Activated CD4-positive, alpha-beta T cell treated with anti-CD3 and anti-CD28 coated beads for 48 hours (primary cell): ENCODE measurements at regions not wholly inside any gene's neighbourhood (a gene's known extent, or its start where the extent isn't known, plus 50 kb on each side); places are given as distances from the start of the nearest gene placed in this dataset.

Experiments
- DNase-seq: peaks from one replicate; pipeline ENCODE4 v3.0.0-alpha.2; 2020

- DNase-seq = no peak
Observed at GRCh38 chr7:79862447-79863210, 272.0 kb upstream of the GNAI1 start.

DNA sequence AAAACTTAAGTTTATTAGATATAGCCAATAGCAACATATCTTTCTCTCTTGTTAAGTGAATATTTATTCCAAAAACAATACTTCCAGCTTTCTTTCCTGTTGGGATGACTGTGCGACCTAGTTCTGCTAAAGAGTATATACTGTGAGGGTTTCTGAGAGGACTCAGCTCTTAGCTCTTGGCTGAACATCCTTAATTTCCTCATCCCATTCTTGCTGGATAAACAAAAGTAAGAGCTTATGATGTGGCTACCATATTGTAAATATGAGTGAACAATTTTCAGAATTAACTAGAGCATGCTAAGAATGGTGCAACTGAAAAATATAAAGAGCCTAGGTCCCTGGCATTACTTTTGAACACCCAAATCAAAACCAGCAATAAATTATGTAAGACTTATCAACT lies 279.5 kb upstream of the GNAI1 start:
- no peak for DNase-seq

- DNase-seq = no peak
Observed at GRCh38 chr7:79854621-79855020, 280.0 kb upstream of the GNAI1 start.

DNA sequence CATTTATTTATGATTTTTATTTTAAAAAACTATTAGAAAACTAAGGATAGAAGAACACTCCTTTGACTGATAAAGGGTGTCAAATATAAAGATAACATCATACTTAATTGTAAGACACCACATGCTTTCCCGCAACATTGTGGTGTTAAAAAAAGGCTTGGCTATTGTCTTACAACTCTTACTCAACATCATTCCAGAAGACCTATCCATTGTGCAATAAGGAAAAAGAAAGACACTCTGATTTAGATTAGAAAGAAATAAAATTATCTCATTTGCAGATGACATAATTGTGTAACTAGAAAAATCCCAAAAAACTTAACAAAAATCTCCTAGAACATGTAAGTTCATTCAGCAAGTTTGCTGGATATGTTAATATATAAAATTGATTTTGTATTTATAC lies 296.7 kb upstream of the GNAI1 start:
- DNase-seq = no peak

- no peak for DNase-seq
Observed at GRCh38 chr7:79833616-79834015, 301.0 kb upstream of the GNAI1 start.

GRCh38 chr7:79828866-79829265 lies 305.8 kb upstream of the GNAI1 start:
- no peak for DNase-seq

- DNase-seq = no peak
Observed at GRCh38 chr7:79823246-79823951, 311.2 kb upstream of the GNAI1 start.

- DNase-seq = no peak
Observed at GRCh38 chr7:79822620-79823240, 311.9 kb upstream of the GNAI1 start.

GRCh38 chr7:79820387-79820786 lies 314.2 kb upstream of the GNAI1 start:
- DNase-seq = no peak

GRCh38 chr7:79810916-79811315 lies 323.7 kb upstream of the GNAI1 start:
- DNase-seq = no peak

DNA sequence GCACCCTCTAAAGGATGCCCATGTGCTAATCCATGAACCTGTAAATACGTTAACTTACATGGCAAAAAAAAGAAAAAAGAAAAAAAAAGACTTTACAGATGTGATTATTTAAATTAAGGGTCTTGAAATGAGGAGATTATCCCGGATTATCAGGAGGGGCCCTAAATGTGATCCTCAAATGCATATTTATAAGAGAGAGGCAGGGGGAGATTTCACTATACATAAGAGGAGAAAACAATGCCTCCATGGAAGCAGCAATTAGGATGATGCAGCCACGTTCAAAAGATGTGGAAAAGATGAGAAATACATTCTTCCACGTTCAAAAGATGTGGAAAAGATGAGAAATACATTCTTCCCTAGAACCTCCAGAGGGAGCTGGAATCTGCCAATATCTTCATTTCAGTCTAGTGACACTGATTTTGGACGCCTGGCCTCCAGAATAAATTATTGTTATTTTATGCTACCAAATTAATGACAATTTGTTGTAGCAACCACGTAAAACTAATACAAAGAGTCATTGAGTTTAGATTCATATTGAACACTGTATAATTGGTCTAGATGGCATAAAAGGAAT lies 328.4 kb upstream of the GNAI1 start:
- no peak for DNase-seq

GRCh38 chr7:79790656-79791262 lies 337.3 kb upstream of the MAGI2 start:
- no peak for DNase-seq

- DNase-seq = no peak
Observed at GRCh38 chr7:79789584-79790345, 336.3 kb upstream of the MAGI2 start.

DNA sequence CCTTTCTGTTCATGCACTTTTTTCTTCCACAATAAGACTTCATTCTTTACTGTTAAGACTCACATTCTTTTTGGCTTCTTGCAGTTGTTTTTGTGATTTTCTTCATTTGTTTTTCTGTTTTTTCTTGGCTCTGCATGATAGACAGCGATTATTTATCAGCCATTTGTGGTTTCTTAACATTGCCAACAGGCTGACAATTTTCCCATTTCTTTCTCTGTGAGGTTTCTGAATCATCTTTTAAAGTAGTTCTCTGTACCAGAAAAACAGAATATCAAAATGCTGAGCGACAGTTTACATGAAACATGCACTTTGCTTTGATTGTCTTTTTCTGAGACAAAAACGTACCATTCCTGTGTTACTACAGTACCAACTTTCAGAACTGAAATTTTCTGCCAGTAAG lies 334.2 kb upstream of the MAGI2 start:
- no peak for DNase-seq

DNA sequence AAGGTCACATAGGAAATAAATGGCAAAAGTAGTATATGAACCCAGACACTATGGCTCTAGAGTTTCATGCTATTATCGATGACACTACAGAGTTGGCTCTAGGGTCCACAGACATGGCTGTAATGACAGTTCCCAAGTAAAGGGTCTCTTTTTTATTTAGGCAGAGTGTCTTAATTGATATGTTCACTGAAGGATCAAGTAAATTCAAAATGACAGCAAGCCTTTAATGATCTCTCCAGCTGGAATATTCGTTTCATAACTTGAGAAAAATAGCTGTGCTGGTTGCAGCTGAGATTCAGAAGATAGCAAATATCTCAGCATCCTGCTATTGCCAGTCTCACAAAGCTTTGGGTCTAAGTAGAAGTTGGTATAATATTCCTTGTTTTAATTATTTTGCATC lies 333.6 kb upstream of the MAGI2 start:
- no peak for DNase-seq

DNA sequence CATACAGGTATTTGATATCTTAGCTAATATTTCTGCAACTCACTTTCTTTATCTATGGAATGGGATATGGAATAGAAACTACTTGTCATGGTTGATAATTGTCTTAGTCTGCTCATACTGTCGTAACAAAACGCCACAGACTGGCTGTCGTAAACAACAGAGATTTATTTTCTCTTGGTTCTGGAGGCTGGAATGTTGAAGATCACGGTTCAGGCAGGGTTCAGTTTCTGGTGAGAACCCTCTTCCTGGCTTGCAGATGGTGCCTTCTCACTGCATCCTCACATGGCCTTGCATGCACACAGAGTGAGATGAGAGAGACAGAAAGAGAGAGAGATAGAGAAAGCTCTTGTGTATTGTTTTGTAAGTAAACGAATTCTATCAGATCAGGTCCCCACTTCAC lies 332.7 kb upstream of the MAGI2 start:
- no peak for DNase-seq

- DNase-seq = no peak
Observed at GRCh38 chr7:79785556-79785955, 332.1 kb upstream of the MAGI2 start.

DNA sequence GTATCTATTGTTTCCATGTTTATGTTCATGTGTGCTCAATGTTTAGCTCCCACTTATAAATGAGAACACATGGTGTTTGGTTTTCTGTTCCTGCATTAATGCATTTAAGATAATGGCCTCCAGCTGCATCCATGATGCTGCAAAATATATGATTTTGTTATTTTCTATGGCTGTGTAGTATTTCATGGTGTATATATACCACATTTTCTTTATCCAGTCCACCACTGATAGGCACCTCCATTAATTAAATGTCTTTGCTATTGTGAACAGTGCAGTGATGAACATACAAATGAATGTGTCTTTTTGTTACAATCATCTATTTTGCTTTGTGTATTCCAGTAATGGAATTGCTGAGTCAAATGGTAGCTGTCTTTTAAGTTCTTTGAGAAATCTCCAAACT lies 329.4 kb upstream of the MAGI2 start:
- no peak for DNase-seq

GRCh38 chr7:79782256-79782655 lies 328.8 kb upstream of the MAGI2 start:
- DNase-seq = no peak

GRCh38 chr7:79781716-79782115 lies 328.2 kb upstream of the MAGI2 start:
- no peak for DNase-seq

DNA sequence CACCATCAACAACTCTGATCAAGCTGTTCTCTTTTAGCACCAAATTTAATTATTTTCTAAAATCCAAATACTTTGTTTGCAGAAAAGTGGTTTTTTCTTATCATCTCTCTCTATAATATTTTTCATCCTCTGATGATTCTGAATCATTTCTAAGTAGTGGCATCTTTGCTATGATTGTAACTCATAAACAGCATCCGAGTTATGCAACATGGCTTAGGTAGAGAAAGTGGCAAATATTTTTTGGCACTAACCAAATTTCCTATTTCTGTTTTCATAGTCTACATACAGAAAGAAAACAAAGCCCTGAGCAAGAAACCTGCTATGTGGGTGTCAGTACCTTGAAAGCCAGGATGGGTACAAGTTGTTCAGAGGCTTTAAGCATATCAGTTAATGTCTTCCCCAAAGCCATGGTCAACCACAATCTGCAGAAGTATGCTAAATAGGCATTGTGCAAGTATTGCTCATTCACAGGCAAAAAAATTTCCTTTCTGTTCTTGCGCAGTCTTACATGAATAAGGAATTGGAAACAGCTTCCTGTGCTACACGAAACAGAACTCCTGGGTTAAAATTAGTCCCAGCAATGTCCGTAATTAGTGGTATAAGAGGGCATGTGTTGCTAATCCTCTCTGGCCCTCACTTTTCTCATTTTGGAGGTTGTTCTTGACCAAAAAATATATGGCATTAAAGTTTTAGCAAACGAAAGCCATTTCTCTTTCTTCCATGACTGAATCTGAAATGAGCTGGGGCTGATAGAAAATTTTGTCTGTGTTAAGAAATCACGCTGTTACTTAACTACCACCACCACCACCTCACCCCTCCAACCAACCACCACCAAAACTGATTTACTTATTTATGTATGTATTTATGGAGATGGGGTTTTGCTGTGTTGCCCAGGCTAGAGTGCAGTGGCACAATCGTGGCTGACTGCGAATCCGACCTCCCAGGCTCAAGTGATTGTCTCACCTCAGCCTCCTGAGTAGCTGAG lies 325.6 kb upstream of the MAGI2 start:
- no peak for DNase-seq
